Hematopoietic multipotent progenitor cell treated with erythropoietin and hydrocortisone succinate and interleukin-3 and kit ligand, for 8 days (in vitro differentiated cells): ENCODE measurements at regions not wholly inside any gene's neighbourhood (a gene's known extent, or its start where the extent isn't known, plus 50 kb on each side); places are given as distances from the start of the nearest gene placed in this dataset.

ENCODE experiments used
- DNase-seq: peaks from one replicate; pipeline ENCODE4 v3.0.0-alpha.2; 2015

- DNase-seq = no peak
These were observed 136.8 kb downstream of the ASB1 start for GRCh38 chr2:238563551-238563950.

- no peak for DNase-seq
These were observed 137.7 kb downstream of the ASB1 start for GRCh38 chr2:238564286-238564920.

- DNase-seq = no peak
These were observed 138.3 kb downstream of the ASB1 start for GRCh38 chr2:238565031-238565430.

- DNase-seq = no peak
These were observed 139.4 kb downstream of the ASB1 start for GRCh38 chr2:238566001-238566645.

- DNase-seq = no peak
These were observed 140.5 kb downstream of the ASB1 start for GRCh38 chr2:238567067-238567855.

- no peak for DNase-seq
These were observed 141.3 kb downstream of the ASB1 start for GRCh38 chr2:238567996-238568395.

- DNase-seq = no peak
These were observed 142.0 kb downstream of the ASB1 start for GRCh38 chr2:238568455-238569440.

- no peak for DNase-seq
These were observed 142.9 kb downstream of the ASB1 start for GRCh38 chr2:238569507-238570195.

GRCh38 chr2:238570391-238570790 is 143.7 kb downstream of the ASB1 start:
- no peak for DNase-seq

GRCh38 chr2:238570926-238571325 is 144.2 kb downstream of the ASB1 start:
- DNase-seq = no peak

- no peak for DNase-seq
These were observed 145.1 kb downstream of the ASB1 start for GRCh38 chr2:238571661-238572372.

- no peak for DNase-seq
These were observed 146.5 kb downstream of the ASB1 start for GRCh38 chr2:238573065-238573778.

- DNase-seq = no peak
These were observed 147.2 kb downstream of the ASB1 start for GRCh38 chr2:238573916-238574315.

GRCh38 chr2:238574490-238575271 is 148.0 kb downstream of the ASB1 start:
- DNase-seq = no peak

GRCh38 chr2:238576674-238577073 is 149.9 kb downstream of the ASB1 start:
- DNase-seq = no peak

- no peak for DNase-seq
These were observed 151.5 kb downstream of the ASB1 start for GRCh38 chr2:238578256-238578655.

- no peak for DNase-seq
These were observed 153.8 kb downstream of the ASB1 start for GRCh38 chr2:238580486-238580885.

GRCh38 chr2:238581126-238581525 is 154.4 kb downstream of the ASB1 start:
- DNase-seq = no peak

GRCh38 chr2:238582159-238582558 is 155.4 kb downstream of the ASB1 start:
- no peak for DNase-seq

- no peak for DNase-seq
These were observed 157.9 kb downstream of the ASB1 start for GRCh38 chr2:238584617-238585016.
